Thyroid gland (tissue), 4 donors: ENCODE measurements at regions not wholly inside any gene's neighbourhood (a gene's known extent, or its start where the extent isn't known, plus 50 kb on each side); places are given as distances from the start of the nearest gene placed in this dataset.

Source experiments
- CTCF ChIP-seq, 6 experiments: fragments of 200-600 bp in 3 of 6; fragments of 450-650 bp in 3 of 6; sonication (generic) in 3 of 6; IDR thresholded peaks; one replicate each; pipeline ENCODE4 v1.5.1; 2016 to 2019; ENCODE audit warnings: antibody characterized with exemption in 6 of 6, mild to moderate bottlenecking in 2 of 6, inconsistent platforms in 1 of 6, moderate library complexity in 1 of 6
- POLR2A ChIP-seq, 2 donors: fragments of 450-650 bp; IDR thresholded peaks; one replicate each; pipeline ENCODE4 v1.6.1; 2017; ENCODE audit warnings: antibody characterized with exemption in 2 of 2, mild to moderate bottlenecking in 2 of 2, moderate library complexity in 1 of 2

DNA sequence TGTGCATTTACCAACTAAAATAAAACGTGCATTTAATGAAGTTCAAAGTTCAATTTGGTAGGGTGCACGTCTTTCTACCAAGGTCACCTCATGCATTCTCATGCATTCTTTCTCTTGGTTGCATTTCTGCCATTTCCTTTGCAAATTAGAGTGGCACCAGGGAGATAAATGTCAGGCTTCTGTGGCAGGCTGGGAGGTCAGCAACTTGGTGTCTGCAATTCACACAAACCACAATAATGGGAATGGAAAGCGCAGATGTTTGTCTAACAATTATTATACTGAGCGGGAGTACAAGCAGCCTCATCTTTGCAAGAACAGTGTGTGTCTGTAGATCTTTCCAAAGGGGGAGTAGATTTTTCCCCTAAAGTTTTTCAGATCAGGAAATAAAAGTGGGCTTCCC, 411.7 kb downstream of the DMRT2 start:
- TF ChIP-seq CTCF (IDR thresholded peaks at IDR 0.05) = no peak
- no peak for TF ChIP-seq POLR2A (IDR thresholded peaks at IDR 0.05)
